ENCODE measurements at regions not wholly inside any gene's neighbourhood (a gene's known extent, or its start where the extent isn't known, plus 50 kb on each side); places are given as distances from the start of the nearest gene placed in this dataset.

- Histone ChIP-seq H3K27ac (no peak overlapping the region), H3K4me3 (no peak overlapping the region)
- DNase-seq (ENCODE audit: low spot score), result no peak
- TF ChIP-seq CTCF (IDR thresholded peaks at IDR 0.05), result no peak
Measured at GRCh38 chr22:47474464-47474863, 712.0 kb downstream of the TBC1D22A start.

DNA sequence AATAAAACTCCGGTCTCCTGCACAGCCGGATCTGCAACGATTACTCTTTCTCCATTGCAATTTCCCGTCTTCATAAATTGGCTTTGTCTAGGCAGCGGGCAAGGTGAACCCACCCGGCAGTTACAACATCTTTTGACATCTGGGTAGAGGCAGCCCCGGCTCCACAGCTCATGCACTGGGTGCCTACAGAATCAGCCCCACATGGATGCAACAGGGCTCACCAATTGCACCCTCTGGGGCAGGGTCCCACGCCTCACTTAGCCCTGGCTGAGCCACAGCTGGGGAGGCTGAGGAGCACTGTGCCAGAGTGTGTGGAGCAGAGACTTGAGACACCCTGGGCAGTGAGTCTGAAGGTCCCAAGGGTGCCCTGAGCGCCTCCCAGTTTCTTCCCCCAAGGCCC lies 710.2 kb downstream of the TBC1D22A start:
- Histone ChIP-seq H3K27ac (no peak overlapping the region), H3K4me3 (no peak overlapping the region)
- TF ChIP-seq CTCF (IDR thresholded peaks at IDR 0.05), result no peak
- no peak for DNase-seq (ENCODE audit: low spot score)

DNA sequence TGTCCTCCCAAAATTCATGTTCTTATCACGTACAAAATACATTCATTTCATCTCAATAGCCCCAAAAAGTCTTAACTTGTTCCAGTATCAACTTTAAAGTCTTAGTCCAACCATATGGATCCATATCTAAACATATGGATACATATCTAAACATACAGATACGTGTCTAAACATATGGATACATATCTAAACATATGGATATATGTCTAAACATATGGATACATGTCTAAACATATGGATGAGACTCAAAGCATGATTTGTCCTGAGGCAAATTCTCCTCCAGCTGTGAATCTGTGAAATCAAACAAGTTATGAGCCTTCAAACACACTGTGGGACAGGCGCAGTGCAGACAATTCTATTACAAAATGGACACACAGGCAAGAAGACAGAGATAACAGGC lies 709.0 kb downstream of the TBC1D22A start:
- no peak overlapping the region for H3K4me3 ChIP-seq
- no peak overlapping the region for H3K27ac ChIP-seq
- no peak for TF ChIP-seq CTCF (IDR thresholded peaks at IDR 0.05)
- DNase-seq (ENCODE audit: low spot score), result no peak

DNA sequence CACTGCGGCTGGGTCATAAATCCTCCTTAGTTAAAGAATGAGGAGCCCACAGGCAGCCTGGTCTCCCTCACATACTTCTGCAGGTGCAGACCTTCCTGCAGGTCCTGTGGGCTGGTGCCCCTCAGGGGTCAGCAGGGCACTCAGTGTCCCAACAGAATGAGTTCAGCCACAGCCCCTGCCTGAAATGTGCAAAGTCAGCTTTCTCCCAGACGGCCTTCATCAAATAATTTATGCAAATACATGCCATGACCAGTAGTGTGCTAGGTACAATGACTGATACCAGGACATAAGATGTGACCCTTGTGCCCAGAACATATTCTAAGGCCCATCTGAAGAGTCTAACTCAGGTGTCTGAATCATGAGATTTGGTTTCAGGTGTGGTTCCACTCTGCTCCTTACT lies 703.4 kb downstream of the TBC1D22A start:
- TF ChIP-seq CTCF (IDR thresholded peaks at IDR 0.05), result no peak
- Histone ChIP-seq H3K27ac (no peak overlapping the region), H3K4me3 (no peak overlapping the region)
- no peak for DNase-seq (ENCODE audit: low spot score)

DNA sequence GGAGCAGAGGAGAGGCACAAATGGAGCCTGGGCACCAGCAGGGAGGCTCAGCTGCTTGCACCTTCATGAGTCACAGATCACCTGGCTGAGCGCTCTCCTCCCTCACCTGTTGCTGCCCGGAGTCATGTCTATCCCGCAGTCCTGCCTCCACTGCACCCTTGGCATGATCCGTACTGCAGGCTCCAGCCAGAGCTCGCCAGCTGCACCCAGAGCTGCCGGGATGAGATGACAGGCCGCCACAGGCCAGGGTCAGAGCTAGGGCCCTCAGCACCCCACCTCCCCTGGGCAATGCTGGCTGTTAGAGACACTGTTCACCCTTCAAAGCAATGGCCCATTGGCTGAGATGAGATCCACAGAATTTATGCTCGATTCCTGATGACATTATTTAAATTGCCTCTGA lies 702.8 kb downstream of the TBC1D22A start:
- no peak overlapping the region for H3K27ac ChIP-seq
- DNase-seq (ENCODE audit: low spot score), result no peak
- TF ChIP-seq CTCF (IDR thresholded peaks at IDR 0.05), result no peak
- no peak overlapping the region for H3K4me3 ChIP-seq

GRCh38 chr22:47463220-47463619 lies 700.8 kb downstream of the TBC1D22A start:
- no peak for DNase-seq (ENCODE audit: low spot score)
- Histone ChIP-seq H3K27ac (no peak overlapping the region), H3K4me3 (no peak overlapping the region)
- no peak for TF ChIP-seq CTCF (IDR thresholded peaks at IDR 0.05)

DNA sequence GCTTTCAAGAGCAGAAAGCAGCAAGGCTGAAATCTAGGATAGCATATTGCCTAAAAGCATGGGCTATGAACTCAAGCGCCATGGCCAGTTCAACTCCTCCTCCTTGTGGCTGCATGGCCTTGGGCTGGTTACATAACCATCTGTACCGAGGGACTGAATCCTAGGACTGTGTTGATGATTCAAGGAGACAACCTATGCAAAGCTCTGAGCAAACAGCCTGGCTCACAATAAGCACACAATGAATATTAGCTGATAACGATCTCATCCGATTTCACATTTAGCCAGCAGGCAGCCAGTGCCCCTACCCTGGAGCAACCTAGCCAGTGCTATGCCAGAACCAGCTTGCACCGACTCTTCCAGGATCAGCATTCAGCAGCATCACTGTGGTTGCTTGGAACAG lies 698.4 kb downstream of the TBC1D22A start:
- no peak for TF ChIP-seq CTCF (IDR thresholded peaks at IDR 0.05)
- no peak for DNase-seq (ENCODE audit: low spot score)
- Histone ChIP-seq H3K27ac (no peak overlapping the region), H3K4me3 (no peak overlapping the region)
